SK-N-SH (cell line): ENCODE measurements at regions not wholly inside any gene's neighbourhood (a gene's known extent, or its start where the extent isn't known, plus 50 kb on each side); places are given as distances from the start of the nearest gene placed in this dataset.

Source experiments
- CTCF ChIA-PET: fragments of 300-600, 350-600 bp; formaldehyde crosslinking; extraction: SDS; loops from one replicate; lab custom pipeline; 2021; lab: Yijun Ruan, JAX
- POLR2A ChIA-PET: fragments of 350-600 bp; sonication (Branson Sonifier 250); formaldehyde crosslinking; extraction: SDS; loops from one replicate; lab custom pipeline; 2020; ENCODE audit warnings: antibody characterized with exemption, inconsistent platforms; lab: Yijun Ruan, JAX
- DNase-seq: peaks from one replicate; pipeline ENCODE4 v3.0.0; 2012
- H2AFZ ChIP-seq: fragments of 200-600 bp; sonication (generic); 2 replicates; pipeline ENCODE4 v1.8.1; 2016; ENCODE audit warnings: antibody characterized with exemption, mild to moderate bottlenecking, low read depth
- H3F3A ChIP-seq: fragments of 200-600 bp; sonication (generic); replicated peaks from 2 replicates; pipeline ENCODE3; 2016; ENCODE audit warnings: antibody characterized with exemption, mild to moderate bottlenecking; ENCODE audit not compliant: insufficient read depth
- H3K27ac ChIP-seq, 2 experiments: fragments of 200-500 bp in 1 of 2; fragments of 200-600 bp in 1 of 2; sonication (Bioruptor generic) in 1 of 2; sonication (generic), shearing (Covaris generic) in 1 of 2; 2 replicates each; pipeline versions ENCODE4 v1.5.1 to v1.6.1; 2014 to 2016; ENCODE audit warnings: low read depth in 2 of 2, inconsistent platforms in 1 of 2, low read length in 1 of 2, mild to moderate bottlenecking in 1 of 2, mixed read lengths in 1 of 2
- H3K27me3 ChIP-seq: fragments of 200-600 bp; sonication (generic), shearing (Covaris generic); 2 replicates; pipeline ENCODE4 v1.6.1; 2016; ENCODE audit warnings: mixed run types; ENCODE audit not compliant: insufficient read depth
- H3K36me3 ChIP-seq, 2 experiments: fragments of 200-500 bp in 1 of 2; fragments of 200-600 bp in 1 of 2; sonication (Bioruptor generic) in 1 of 2; sonication (generic) in 1 of 2; replicated peaks in 1 of 2; 2 replicates each; pipeline versions ENCODE3 to v1.5.1; 2014 to 2016; ENCODE audit warnings: low read length in 1 of 2, mild to moderate bottlenecking in 1 of 2; ENCODE audit not compliant: insufficient read depth in 2 of 2, control insufficient read depth in 1 of 2
- H3K4me1 ChIP-seq, 2 experiments: fragments of 200-500 bp in 1 of 2; fragments of 200-600 bp in 1 of 2; sonication (Bioruptor generic) in 1 of 2; sonication (generic), shearing (Covaris generic) in 1 of 2; 2 replicates each; pipeline versions ENCODE4 v1.5.1 to v1.6.1; 2014 to 2016; ENCODE audit warnings: low read depth in 1 of 2, low read length in 1 of 2, mixed run types in 1 of 2; ENCODE audit not compliant: insufficient read depth in 2 of 2, control insufficient read depth in 1 of 2
- H3K4me2 ChIP-seq: fragments of 200-600 bp; sonication (generic), shearing (Covaris generic); 2 replicates; pipeline ENCODE4 v1.6.1; 2017; ENCODE audit warnings: mixed run types
- H3K4me3 ChIP-seq, 2 experiments: fragments of 200-500 bp in 1 of 2; fragments of 200-600 bp in 1 of 2; sonication (Bioruptor generic) in 1 of 2; sonication (generic), shearing (Covaris generic) in 1 of 2; 2 replicates each; pipeline versions ENCODE4 v1.5.1 to v1.8.1; 2014 to 2016; ENCODE audit warnings: low read depth in 2 of 2, inconsistent platforms in 1 of 2, low read length in 1 of 2, mild to moderate bottlenecking in 1 of 2, mixed read lengths in 1 of 2, moderate library complexity in 1 of 2
- H3K79me2 ChIP-seq: fragments of 200-600 bp; sonication (generic); 2 replicates; pipeline ENCODE4 v1.8.1; 2017; ENCODE audit warnings: mild to moderate bottlenecking; ENCODE audit not compliant: insufficient read depth
- H3K9ac ChIP-seq: fragments of 200-600 bp; sonication (generic); 2 replicates; pipeline ENCODE4 v1.6.1; 2017; ENCODE audit warnings: mixed run types
- H3K9me2 ChIP-seq: fragments of 200-600 bp; sonication (generic); 2 replicates; pipeline ENCODE4 v1.6.1; 2017; ENCODE audit warnings: mixed run types
- H3K9me3 ChIP-seq: fragments of 200-600 bp; sonication (generic); 2 replicates; pipeline ENCODE4 v1.6.1; 2017; ENCODE audit warnings: mixed run types, mild to moderate bottlenecking, moderate library complexity
- H4K20me1 ChIP-seq: fragments of 200-600 bp; sonication (generic); 2 replicates; pipeline ENCODE4 v1.6.1; 2017; ENCODE audit warnings: mild to moderate bottlenecking, mixed run types; ENCODE audit not compliant: insufficient read depth
- CHD2 ChIP-seq: fragments of 150-350 bp; IDR thresholded peaks from 2 replicates; pipeline ENCODE4 v1.6.1; 2018; ENCODE audit warnings: low read length; ENCODE audit not compliant: partially characterized antibody
- ELF1 ChIP-seq: IDR thresholded peaks from 2 replicates; pipeline ENCODE4 v1.4.0; 2012
- EP300 ChIP-seq, 2 experiments: IDR thresholded peaks; 2 replicates each; pipeline versions ENCODE4 v1.4.0 to v1.6.1; 2012; ENCODE audit warnings: borderline replicate concordance in 1 of 2, low read depth in 1 of 2, low read length in 1 of 2
- EZH2phosphoT487 ChIP-seq: fragments of 200-600 bp; sonication (generic); IDR thresholded peaks from 2 replicates; pipeline ENCODE4 v1.6.1; 2017; ENCODE audit warnings: low read depth, mixed run types, mild to moderate bottlenecking, antibody characterized with exemption, moderate library complexity, borderline replicate concordance
- FOSL2 ChIP-seq: IDR thresholded peaks from 2 replicates; pipeline ENCODE4 v1.4.0; 2012; ENCODE audit warnings: low read depth, mild to moderate bottlenecking, moderate library complexity, borderline replicate concordance
- FOXJ3 ChIP-seq: sonication (generic); formaldehyde crosslinking; IDR thresholded peaks from 2 replicates; pipeline ENCODE4 v1.5.1; 2020; ENCODE audit warnings: mild to moderate bottlenecking, missing genetic modification reagents
- GABPA ChIP-seq: IDR thresholded peaks from 2 replicates; pipeline ENCODE4 v1.4.0; 2012; ENCODE audit warnings: low read depth, mild to moderate bottlenecking
- GATA2 ChIP-seq: sonication (generic); formaldehyde crosslinking; IDR thresholded peaks from 2 replicates; pipeline ENCODE4 v1.5.0; 2020; ENCODE audit warnings: mild to moderate bottlenecking, missing genetic modification reagents
- IRF3 ChIP-seq: fragments of 150-350 bp; IDR thresholded peaks from 2 replicates; pipeline ENCODE4 v1.6.1; 2016; ENCODE audit warnings: mild to moderate bottlenecking, low read depth, low read length
- JUND ChIP-seq: IDR thresholded peaks from 2 replicates; pipeline ENCODE4 v1.4.0; 2012
- MXI1 ChIP-seq: IDR thresholded peaks from 2 replicates; pipeline ENCODE4 v1.6.1; 2012; ENCODE audit warnings: mild to moderate bottlenecking, low read depth, low read length, improper control_type of control experiment
- PBX3 ChIP-seq: IDR thresholded peaks from 2 replicates; pipeline ENCODE4; 2012
- POLR2AphosphoS5 ChIP-seq: IDR thresholded peaks from 2 replicates; pipeline ENCODE4 v1.6.1; 2012; ENCODE audit warnings: low read depth, low read length
- REST ChIP-seq: IDR thresholded peaks from 2 replicates; pipeline ENCODE4 v1.6.1; 2012; ENCODE audit warnings: mild to moderate bottlenecking, low read depth, low read length, moderate library complexity
- RXRA ChIP-seq: IDR thresholded peaks from 2 replicates; pipeline ENCODE4 v1.4.0; 2012; ENCODE audit warnings: low read depth, mild to moderate bottlenecking, borderline replicate concordance
- SMC3 ChIP-seq: IDR thresholded peaks from 2 replicates; pipeline ENCODE4 v1.6.1; 2012; ENCODE audit warnings: low read depth, low read length, improper control_type of control experiment
- WGBS: methylation state at CpG from one replicate; pipeline ENCODE4 v1.1.6; 2017; ENCODE audit warnings: low lambda C conversion rate; 5-methylcytosine and 5-hydroxymethylcytosine counted together

- ChIA-PET POLR2A (no interaction called here), CTCF (no interaction called here)
- Histone ChIP-seq H3K4me1 (no peaks in the 10 kb centered on the region), H3K79me2 (no peaks in the 10 kb centered on the region), H3K9ac (no peak overlapping the region), H4K20me1 (no peaks in the 10 kb centered on the region), H3K36me3 (no peaks in the 10 kb centered on the region), H3K27ac (no peak overlapping the region), H3K27me3 (no peaks in the 10 kb centered on the region), H3K9me2 (no peaks in the 10 kb centered on the region), H3K4me2 (no peak overlapping the region), H3K4me3 (no peak overlapping the region), H3F3A (no peaks in the 10 kb centered on the region), H3K9me3 (no peaks in the 10 kb centered on the region), H2AFZ (no peak overlapping the region)
- 96% methylated on average over 1 of the region's 1 CpG for WGBS
- TF ChIP-seq FOSL2, result no peak
- TF ChIP-seq MXI1, result no peak
- TF ChIP-seq POLR2AphosphoS5, result no peak
- TF ChIP-seq CHD2, result no peak
- no peak for TF ChIP-seq PBX3
- TF ChIP-seq JUND, result no peak
- no peak for TF ChIP-seq REST
- no peak for TF ChIP-seq ELF1
- TF ChIP-seq IRF3, result no peak
- TF ChIP-seq EP300 (IDR thresholded peaks at IDR 0.05; ENCODE audit: borderline replicate concordance in 1 of 2, low read depth in 1 of 2, low read length in 1 of 2), result no peak
- TF ChIP-seq FOXJ3 (CRISPR knock-in tag), result no peak
- TF ChIP-seq GATA2 (CRISPR knock-in tag), result no peak
- TF ChIP-seq SMC3, result no peak
- no peak for TF ChIP-seq EZH2phosphoT487
- no peak for TF ChIP-seq GABPA
- no peak for TF ChIP-seq RXRA
- DNase-seq, result no peak
Measured at GRCh38 chr2:173812321-173812720, 152.9 kb downstream of the SP3 start.
